ENCODE measurements at regions not wholly inside any gene's neighbourhood (a gene's known extent, or its start where the extent isn't known, plus 50 kb on each side); places are given as distances from the start of the nearest gene placed in this dataset.

DNA sequence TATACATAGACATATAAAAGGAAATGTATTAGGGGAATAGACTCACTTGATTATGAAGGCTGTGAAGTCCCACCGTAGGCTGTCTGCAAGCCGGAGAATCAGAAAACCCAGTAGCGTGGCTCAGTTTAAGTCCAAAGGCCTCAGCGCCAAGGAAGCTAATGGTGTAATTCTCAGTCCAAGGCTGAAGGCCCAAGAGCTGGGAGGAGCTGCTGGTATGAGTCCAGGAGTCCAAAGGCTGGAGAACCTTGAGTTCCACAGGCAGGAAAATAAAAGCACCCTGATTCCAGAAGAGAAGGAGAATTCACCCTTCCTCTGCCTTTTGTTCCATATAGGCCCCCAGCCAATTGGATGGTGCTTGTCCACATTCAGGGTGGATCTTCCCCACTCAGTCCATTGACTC, 166.2 kb upstream of the TAC1 start:
- H3K4me3 ChIP-seq (ENCODE audit: control insufficient read depth, low read depth, low read length): no peak overlapping the region
- DNase-seq (ENCODE audit: low read depth): no peak
- TF ChIP-seq, protein P1, sequence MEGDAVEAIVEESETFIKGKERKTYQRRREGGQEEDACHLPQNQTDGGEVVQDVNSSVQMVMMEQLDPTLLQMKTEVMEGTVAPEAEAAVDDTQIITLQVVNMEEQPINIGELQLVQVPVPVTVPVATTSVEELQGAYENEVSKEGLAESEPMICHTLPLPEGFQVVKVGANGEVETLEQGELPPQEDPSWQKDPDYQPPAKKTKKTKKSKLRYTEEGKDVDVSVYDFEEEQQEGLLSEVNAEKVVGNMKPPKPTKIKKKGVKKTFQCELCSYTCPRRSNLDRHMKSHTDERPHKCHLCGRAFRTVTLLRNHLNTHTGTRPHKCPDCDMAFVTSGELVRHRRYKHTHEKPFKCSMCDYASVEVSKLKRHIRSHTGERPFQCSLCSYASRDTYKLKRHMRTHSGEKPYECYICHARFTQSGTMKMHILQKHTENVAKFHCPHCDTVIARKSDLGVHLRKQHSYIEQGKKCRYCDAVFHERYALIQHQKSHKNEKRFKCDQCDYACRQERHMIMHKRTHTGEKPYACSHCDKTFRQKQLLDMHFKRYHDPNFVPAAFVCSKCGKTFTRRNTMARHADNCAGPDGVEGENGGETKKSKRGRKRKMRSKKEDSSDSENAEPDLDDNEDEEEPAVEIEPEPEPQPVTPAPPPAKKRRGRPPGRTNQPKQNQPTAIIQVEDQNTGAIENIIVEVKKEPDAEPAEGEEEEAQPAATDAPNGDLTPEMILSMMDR (IDR thresholded peaks at IDR 0.05; ENCODE audit: control insufficient read depth, insufficient read depth, low read depth, low read length, missing control alignments): no peak

DNA sequence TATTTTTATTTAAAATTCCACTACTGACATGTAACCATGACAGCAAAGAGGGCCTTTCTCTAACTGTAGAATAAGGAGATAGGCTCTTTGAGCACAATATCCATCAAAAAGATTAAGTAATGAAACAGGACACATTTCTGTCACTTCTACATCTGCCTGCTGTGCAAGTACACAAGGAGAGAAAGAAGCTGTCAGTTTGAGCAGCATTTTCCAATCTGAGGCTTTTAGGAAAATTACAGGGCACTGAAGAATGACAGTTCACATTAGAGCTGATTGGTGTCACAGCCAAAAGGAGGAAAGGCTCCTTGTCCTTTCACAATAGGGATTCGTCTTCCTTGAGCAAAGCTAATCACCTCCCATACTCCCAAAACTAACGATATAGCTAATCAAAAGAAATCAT, 158.8 kb upstream of the TAC1 start:
- DNase-seq (ENCODE audit: low read depth): no peak
- TF ChIP-seq, protein P1 (IDR thresholded peaks at IDR 0.05; ENCODE audit: control insufficient read depth, insufficient read depth, low read depth, low read length, missing control alignments): no peak
- H3K4me3 ChIP-seq (ENCODE audit: control insufficient read depth, low read depth, low read length): no peak overlapping the region

DNA sequence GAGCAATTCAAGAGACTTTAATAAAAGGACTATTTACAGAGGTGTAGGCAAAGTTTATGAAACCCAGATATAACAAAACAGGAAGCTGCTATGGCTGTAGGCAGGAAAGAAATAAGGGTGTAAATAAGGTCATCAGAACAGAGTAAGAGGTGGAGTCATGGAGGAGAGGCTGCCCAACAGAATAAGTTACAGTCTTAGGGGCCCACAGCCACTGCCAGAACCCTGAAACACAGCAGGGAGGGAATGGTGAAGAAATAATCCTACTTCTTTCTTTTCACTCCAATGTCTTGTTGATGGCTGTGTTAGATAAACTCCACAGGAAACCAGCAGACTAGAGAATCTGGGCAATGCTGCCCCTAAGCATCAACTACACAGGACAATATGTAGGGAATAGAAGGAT, 155.8 kb upstream of the TAC1 start:
- no peak overlapping the region for H3K4me3 ChIP-seq (ENCODE audit: control insufficient read depth, low read depth, low read length)
- TF ChIP-seq, protein P1 (IDR thresholded peaks at IDR 0.05; ENCODE audit: control insufficient read depth, insufficient read depth, low read depth, low read length, missing control alignments): no peak
- no peak for DNase-seq (ENCODE audit: low read depth)

DNA sequence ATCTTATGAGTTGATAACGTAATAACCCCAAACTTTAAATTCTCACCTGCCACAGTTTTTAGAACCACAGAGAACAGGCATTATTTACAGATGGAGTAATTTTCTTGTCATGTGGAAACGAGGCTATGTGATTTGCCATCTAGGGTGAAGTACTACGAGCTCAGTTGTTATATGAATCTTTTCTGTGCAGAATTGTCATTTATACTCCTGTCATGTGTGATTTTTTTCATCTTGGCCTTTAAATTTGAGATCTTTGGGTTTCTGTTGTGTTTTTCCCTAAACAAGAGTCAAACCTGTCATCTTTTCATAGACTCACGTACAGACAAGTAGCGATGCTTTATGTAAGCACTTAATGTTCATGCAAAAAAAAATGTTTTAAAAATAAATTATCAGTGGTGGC, 153.7 kb upstream of the TAC1 start:
- H3K4me3 ChIP-seq (ENCODE audit: control insufficient read depth, low read depth, low read length): no peak overlapping the region
- TF ChIP-seq, protein P1 (IDR thresholded peaks at IDR 0.05; ENCODE audit: control insufficient read depth, insufficient read depth, low read depth, low read length, missing control alignments): no peak
- DNase-seq (ENCODE audit: low read depth): no peak

DNA sequence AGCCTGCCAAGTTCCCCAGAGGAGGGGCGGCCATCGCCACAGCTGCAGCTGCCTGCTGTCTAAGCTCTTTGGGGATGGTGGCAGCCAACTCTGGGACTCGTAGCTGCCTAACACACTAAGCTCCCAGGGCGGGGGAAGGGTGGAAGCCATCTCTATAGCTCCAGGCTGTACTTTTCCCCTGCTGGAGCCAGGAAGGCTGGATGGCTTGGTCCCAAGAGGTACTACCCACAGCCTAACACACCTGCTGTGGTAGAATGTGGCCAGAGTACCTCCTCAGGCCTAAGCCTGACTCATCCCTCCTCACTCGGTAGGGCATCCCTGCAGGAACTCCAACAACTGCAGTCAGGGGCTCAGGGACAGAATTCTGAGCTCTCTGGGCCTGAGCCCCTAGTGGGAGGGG, 151.7 kb upstream of the TAC1 start:
- H3K4me3 ChIP-seq (ENCODE audit: control insufficient read depth, low read depth, low read length): no peak overlapping the region
- DNase-seq (ENCODE audit: low read depth): no peak
- TF ChIP-seq, protein P1 (IDR thresholded peaks at IDR 0.05; ENCODE audit: control insufficient read depth, insufficient read depth, low read depth, low read length, missing control alignments): no peak

DNA sequence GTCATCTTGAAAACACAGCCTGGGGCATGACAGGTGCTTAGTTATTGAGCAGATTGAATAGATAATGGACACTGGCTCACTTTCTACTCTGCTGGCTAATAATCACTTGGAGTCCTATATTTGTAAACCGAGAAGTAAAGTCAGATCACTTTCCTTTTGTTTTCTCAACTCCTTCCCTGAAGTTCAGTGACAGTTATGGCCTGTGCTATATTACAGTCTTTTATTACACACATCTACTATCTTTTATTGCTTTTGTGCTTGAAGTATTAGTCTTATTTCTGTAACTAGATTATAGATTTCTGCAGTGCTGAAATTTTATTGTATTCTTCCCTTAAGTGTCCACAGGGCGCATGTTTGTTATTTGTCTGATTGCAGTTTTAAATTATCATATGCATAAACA, 136.4 kb upstream of the TAC1 start:
- TF ChIP-seq, protein P1 (IDR thresholded peaks at IDR 0.05; ENCODE audit: control insufficient read depth, insufficient read depth, low read depth, low read length, missing control alignments): no peak
- DNase-seq (ENCODE audit: low read depth): no peak

DNA sequence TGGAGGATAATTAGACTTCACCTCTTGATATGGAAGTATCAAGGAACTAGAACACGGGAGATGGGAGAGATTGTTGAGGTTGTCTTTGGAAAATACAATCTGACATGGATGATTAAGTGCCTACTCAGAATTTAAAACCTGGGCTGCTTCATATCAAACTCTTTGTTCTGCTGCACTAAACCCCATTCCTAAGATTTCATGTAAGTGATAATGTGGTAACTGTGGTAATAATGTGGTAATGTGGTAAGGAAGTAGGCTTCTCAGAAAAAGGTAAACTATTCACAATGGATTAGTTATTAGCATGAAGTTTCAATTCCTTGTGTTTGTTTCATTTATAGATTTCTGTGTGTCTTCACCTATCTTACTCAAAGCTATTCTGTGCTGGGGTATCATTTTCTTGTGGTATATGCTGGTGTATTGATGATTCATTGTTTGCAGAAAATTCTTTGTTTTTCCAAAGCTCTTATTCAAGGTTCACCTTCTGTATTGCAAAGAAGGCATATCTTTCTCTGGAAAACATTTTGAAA, 129.9 kb upstream of the TAC1 start:
- TF ChIP-seq, protein P1 (IDR thresholded peaks at IDR 0.05; ENCODE audit: control insufficient read depth, insufficient read depth, low read depth, low read length, missing control alignments): no peak
- DNase-seq (ENCODE audit: low read depth): no peak
- no peak overlapping the region for H3K4me3 ChIP-seq (ENCODE audit: control insufficient read depth, low read depth, low read length)

More for the DNA sequence above, 136.4 kb upstream of the TAC1 start:
- H3K4me3 ChIP-seq (ENCODE audit: control insufficient read depth, low read depth, low read length): no peak overlapping the region
